NCI-H345 treated with DMSO at 0.1 percent for 48 hours (cell line): ENCODE measurements at regions not wholly inside any gene's neighbourhood (a gene's known extent, or its start where the extent isn't known, plus 50 kb on each side); places are given as distances from the start of the nearest gene placed in this dataset.
"Not testable (repeated sequence)": the region's sequence is repeated elsewhere in the genome, so short reads cannot be mapped to it uniquely, and the experiment has no call there.

ENCODE experiments used
- DNase-seq: peaks from one replicate; lab custom pipeline; 2025; ENCODE audit not compliant: unreplicated experiment; lab: John Stamatoyannopoulos, UW

DNA sequence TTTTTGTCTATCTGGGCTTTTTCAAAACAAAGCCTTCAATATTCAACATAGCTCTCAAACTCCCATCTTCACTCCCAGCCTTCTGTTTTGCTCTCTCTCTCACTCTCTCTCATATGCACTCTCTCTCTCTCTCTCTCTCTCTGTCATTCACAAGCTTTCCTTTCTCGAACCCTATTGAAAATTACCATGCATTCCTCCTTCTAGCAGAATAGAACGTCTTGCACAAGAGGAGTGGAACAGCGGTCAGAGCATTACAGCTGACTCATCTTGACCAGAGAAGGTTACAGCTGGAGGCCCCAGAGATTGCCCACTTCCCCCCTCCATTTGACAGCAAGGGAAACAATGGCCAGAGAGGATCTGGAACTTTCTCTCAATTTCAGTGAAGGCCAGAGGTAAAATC is 51.0 kb upstream of the LIFR start:
- DNase-seq = no peak

DNA sequence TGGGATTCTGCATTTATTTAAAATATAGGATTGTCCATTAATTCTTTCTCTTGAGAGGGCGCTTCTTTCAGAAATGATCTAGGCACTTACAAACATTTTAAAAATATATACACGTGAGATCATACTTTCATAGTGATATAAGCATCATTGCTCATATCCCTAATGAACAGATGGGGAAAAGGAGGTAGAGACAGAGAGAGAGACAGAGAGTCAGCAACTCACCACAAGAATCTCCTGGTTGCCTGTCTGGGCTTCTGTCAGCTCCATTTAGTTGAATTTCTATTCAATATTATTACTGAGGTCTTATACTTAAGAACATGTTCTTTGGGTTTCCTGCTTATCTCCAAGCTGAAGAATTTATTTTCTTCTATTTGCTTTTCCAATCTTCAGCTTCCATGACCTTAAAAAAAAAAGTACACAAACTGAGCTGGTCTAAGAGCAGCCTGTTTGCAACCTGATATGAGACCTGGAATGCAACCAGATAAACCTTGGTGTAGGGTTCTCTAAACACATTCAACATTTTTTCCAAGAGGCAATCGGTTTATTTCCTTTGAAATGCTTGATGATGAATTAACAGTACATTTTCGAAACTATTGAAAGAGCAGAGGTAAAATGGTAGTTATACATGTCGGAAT is 51.6 kb upstream of the LIFR start:
- no peak for DNase-seq

DNA sequence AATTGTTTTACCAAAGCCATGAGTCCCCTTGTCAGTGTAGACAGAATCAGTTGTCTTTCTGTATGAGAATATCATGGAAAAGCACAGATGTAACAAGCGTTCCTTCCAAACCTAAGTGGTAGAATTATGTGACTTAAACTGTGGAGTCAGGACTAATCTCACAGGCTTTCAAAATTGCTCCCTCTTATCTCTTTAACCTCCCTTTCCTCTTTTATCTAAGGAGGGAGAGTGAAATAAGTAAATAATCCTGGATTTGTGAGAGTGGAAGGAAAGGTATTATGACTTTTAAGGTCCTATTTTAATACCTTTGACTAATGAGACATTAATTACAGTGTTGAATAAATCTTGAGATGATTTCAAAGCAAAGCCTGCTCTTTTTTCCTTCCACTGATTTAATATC is 52.4 kb upstream of the LIFR start:
- no peak for DNase-seq

DNA sequence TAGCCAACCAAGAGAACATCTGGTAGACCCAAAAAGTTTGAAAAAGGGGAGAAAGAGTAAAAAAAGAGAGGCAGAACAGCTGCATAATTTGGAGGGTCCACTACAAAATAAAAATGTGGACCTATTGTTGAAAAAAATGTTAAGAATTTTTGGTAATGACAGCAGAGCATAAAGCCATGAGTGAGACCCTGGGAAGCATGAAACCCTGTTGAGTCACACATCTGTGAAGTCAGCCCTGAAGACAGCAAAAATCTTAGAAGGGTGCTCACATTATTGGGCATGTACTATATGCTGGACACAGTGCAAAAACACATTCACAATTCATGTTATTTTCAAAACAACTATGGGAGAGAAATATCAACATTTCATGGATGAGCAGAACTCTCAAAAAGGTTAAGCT is 56.4 kb upstream of the LIFR start:
- no peak for DNase-seq

DNA sequence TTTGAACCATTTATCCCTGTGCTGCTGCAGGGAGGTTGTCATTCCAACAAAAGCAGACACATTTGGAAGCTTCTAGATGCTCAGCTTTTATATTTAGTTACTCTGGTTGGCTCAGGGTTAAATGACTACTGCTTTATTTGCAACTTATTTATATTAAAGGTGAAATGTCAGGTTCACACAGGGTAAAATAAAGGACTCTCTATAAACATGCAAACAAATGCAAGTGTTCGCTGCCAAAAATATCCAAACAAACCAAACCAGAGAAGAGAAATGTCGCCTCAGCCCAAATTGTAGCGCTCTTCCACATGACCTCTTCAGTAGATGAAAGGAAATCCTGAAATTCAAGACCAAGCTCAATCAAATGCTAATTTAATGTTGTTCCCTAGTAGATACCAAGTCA is 57.0 kb upstream of the LIFR start:
- DNase-seq = no peak

DNA sequence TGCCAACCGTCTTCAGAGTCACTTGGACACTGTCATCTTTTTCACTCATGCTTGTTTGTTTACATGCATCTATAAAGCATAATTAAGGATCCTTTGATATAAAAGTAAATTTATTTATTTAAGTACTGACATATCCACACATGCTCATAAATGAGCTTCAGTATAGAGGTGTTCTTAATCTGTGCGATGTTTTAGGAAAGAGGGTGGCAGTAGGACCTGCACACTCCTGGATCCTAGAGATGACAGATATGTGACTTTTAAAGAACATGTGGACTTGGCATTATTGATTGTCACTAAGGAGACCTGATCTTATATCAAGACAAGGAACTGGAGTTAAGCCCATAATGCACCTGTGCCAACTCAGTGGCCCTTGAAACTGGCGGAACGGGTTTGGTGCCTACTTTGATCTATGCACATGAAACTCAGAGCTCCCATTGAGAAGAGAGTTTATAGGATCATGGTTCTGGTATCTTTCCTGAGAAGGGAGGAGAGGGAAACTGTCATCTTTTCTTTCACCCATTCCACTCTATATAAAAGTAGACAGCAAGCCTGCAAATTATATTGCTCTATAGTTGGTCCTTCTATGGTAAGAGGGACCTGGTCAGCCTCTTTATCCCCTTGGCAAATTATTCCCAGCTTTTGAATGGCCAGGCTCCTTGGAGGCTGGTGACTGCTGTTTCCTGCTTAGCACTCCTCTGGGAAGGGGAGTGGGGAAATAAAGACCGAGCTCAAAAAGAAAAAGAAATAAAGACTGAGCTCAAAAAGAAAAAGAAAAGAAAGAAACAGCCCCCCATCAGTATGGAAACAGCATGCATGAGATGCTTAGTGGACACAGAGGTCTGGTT is 57.8 kb upstream of the LIFR start:
- DNase-seq = no peak

DNA sequence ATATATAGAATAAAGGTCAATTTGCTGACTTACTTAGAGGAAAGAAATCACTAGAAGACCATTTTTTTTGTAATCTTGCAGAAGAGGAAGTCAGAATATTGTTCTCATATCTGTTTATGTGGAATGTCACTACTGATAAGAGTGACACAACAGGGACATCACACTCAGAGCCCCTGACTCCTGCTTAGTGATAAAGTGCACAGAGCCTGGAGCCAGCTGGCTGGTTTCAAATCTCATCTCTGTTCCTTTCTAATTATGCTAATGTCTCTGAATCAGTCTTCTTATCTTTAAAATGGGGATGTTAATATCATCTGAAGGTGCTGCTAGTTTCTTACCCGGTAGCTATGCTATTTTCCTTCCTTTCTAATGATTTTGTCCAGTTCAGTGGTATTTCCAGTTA is 58.6 kb upstream of the LIFR start:
- no peak for DNase-seq

DNA sequence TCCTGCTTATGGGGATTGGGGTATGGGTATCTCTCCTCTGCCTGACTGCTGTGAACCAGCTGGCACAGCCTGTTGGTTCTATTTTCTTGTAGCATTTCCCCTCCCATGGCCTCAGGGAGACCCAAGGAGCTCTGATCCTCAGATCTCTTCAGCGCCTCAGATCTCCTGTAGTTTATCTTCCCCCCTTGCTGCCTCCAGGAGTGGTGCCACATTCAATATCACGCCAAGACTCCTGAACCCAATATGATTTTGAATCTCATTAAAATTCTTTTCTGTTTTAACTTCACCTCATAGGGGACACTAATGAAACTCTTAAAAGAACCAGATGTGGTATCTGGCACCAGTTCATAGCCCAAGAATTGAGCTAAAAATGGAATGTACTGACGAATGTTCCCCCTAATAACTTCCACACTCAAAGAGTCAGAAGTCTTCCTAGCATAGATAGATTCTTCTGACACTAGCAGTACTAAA is 59.6 kb upstream of the LIFR start:
- no peak for DNase-seq

DNA sequence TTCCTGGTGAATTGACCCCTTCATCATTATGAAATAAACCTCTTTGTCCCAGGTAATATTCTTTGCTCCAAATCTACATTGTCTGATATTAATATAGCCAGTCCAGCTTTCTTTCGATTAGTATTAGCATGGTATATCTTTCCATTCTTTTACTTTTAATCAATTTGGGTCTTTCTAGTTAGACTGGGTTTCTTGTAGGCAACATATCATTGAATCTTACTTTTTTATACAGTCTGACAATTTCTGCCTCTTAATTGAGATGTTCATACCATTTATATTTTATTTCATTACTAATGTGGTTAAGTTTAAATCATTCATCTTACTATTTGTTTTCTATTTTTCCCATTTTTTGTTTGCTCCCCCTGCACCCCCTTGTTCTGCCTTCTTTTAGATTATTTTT is 61.7 kb upstream of the LIFR start:
- DNase-seq = no peak

DNA sequence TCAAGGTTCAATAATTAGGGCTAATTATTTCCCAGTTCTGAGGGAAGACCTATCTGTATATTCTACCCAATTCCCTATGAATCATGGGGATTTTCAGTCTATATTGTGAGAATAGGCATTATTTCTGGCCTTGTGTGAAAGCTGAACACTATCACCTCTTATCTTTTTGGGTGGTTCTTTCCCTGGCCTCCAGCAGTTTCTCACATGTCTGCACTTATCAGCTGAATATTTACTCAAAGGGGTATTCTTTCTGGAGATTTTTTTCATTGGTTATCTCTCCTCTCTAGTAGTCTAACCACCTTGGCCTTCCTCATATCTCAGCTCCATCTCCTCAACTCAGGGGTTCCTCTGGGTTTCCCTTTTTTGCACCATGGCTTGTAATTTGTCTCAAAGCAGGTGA is 64.9 kb upstream of the LIFR start:
- no peak for DNase-seq

DNA sequence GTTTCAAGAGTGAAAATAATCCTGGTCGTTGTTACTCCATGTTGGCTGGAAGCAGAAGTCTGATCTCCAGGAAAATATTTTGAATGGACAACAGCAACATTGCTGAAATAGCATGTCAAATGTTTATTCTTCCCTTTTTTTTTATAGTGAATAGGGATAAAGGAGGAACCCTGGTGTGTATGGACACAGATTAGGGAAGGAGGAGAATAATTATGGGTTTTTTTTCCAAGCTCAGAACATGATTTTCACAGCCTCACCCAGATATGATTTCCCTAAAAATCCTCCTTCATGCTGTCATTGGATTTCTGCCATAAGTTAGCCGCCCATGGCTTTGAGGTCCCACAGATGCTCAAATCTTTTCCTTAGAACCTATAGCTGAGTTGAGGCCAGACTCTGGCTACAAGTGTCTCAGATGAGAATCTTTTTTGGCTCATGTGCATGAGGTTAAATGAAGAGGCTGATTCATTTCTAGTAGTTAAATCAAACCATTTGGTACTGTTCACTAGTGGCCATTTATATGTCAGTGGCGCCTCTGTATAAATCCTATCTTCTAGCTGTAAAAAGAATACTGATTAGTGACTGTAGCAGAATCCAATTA is 65.5 kb upstream of the LIFR start:
- no peak for DNase-seq

DNA sequence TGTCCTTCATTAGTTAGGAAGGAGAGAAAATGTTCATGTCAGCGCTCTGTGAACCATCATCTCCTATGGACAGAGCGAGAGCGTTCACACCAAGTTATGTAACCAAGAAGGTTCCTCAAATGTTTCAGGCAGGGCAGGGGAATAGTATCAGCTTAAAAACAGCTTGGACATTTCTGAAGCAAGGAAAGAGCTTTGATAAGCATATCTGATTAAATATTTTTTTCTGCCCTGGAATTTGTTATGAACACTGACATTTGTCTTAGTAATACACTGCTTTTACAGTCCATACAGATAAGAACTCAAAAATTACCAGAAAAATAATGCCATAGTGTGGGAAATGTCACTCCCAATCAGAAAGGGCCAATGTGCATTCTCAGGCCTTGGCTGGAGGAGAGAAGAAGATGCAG is 66.3 kb upstream of the LIFR start:
- DNase-seq = no peak

DNA sequence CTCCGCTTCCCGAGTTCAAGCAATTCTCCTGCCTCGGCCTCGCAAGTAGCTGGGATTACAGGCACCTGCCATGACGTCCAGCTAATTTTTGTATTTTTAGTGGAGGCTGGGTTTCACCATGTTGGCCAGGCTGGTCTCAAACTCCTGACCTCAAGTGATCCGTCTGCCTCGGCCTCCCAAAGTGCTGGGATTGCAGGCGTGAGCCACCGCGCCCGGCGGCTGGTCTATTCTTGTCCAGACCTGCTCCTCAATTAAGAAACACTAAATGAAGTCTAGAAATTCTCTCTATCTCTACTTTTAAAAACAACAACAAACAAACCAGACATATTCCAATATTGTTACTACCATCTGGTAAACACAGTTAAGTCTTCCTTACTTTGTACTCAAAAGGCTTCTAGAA is 68.1 kb upstream of the LIFR start:
- DNase-seq = not testable (repeated sequence)

DNA sequence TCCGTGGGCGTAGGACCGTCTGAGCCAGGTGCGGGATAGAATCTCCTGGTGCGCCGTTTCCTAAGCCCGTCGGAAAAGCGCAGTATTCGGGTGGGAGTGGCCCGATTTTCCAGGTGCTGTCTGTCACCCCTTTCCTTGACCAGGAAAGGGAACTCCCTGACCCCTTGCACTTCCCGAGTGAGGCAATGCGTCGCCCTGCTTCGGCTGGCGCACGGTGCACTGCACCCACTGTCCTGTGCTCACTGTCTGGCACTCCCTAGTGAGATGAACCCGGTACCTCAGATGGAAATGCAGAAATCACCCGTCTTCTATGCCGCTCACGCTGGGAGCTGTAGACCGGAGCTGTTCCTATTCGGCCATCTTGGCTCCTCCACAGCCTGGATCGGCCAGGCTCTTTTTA is 74.9 kb upstream of the LIFR start:
- not testable (repeated sequence) for DNase-seq

DNA sequence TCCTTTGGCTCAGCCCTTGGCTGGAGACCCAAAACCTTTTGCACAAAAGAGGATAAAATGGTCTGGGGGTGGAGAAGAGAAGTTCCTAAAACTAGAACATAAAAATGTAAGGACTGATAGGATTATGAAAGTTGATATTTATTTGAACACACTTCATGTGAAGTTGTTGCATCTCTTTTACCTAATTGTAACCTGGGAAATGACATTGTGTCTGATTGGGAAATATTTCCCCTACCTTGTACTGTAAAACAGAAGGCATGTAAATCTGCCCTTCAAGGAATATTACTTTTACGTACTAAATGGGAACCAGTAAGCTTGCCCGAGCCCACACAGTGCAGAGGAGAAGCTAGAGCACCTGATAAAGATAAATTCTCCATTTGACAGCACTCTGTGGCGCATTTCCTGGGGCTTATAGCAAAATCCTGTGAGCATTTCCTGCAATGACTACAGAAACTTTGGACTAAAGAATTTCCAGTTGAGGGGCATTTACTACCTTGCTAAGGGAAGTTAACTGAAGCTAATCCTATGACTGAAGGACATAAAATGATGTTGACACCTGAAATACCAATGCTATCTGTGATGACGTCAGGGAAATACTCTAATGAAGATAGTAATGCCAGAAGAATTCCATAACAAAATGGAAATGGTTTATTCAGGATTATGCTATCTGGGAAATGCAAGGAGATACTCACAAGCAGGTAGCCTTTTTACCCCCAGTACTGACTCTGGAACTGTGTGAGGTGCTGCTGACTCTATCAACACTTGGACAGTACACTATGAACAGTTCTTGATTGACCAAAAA is 78.3 kb upstream of the LIFR start:
- no peak for DNase-seq

DNA sequence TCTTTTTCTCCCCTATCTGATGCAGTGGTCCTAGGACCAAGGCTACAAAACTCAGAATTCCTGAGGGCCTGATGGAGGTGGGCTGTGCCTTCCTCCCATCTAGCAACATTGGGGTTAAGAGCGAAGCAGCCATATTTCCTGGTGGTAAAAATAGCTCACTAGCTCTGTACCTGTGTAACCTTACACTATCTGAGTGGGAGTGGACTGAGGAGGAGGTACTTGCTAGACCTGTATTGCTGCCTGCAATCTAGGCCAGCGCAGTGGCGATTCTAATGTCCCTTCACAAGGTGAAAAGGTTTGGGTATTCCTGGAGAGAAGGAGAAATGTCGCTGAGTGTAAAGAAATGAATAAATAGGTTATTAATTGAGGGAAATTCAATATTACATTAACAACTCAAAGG is 80.2 kb upstream of the LIFR start:
- no peak for DNase-seq

DNA sequence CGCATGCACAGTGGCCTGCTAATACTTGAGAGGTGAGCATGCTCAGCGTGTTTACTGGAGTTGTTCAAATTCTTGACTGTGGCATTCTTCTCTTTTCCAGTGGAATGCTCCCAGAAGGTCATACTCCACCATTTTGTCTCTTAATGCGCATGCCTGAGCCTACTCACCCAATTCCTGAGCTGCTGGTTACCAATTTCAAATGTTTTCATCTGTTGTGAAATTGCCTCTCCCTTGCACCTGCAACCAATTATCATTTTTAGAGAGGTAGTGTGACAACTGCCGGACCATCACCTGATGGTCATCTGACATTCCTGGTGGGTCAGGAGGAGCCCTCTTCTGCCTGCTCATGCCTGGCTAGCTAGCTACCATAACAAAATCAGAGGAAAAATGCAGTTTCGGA is 82.2 kb upstream of the LIFR start:
- no peak for DNase-seq

DNA sequence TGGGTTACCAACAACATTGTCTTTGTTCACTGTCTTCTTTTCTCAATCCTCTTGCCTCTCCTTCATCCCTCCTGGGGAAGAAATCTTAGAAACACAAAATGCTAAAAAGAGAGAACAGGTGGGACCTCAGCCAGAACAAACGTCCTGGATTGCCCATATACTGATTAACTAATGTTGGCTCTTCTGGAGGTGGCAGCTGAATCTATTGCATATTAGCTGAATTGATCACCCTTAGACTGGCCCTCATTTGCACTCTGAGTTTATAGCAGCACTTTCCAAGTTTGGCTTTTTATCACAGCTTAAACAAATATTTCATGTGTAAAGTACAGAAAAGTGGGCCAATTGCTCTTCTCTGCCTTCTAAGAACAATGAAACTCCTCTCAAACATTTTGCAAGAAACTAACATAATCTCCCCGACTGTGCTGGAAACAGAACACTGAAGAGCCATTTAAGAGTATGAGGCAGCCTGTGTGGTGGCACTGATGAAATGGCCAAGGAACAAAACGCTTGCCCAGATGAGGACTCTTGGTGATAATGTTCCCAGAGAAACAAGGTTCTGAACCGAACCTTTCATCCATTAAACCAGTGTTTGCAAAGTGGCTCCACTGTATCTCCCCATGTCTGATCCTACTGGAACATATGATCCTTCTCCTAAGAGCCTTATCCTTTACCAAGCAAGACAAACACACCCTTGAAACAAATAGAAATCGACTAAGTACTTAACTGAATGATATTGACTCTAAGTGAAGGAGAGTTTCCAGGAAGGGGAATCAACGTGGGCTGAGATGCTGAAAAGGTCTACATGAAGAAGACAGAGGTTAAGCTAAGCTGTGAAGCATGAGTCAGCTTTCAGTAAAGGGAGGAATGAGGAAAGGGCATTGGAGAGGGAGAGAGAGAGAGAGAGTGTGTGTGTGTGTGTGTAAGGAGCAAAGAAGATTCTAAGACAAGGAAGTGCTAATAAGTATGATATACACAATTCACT is 83.2 kb upstream of the LIFR start:
- no peak for DNase-seq

DNA sequence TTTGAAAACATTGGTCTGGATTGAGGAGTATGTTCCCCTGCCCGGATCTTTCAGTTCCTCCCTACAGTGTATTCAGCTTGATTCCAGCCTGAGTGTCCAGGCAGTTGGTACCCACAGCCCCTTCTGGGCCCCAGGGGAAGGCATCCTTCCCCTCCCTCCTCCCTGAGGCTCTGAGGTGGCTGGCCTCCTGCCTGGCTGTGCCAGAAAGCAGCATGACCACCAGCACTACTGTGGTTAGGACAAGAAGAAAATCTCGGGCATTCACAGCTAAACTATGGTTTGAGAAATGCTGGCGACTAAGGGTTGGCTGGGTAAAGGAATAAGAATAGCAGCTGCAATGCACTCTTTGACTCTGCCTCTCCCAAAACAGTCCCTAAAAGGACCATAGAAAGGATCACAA is 84.6 kb upstream of the LIFR start:
- DNase-seq = no peak

DNA sequence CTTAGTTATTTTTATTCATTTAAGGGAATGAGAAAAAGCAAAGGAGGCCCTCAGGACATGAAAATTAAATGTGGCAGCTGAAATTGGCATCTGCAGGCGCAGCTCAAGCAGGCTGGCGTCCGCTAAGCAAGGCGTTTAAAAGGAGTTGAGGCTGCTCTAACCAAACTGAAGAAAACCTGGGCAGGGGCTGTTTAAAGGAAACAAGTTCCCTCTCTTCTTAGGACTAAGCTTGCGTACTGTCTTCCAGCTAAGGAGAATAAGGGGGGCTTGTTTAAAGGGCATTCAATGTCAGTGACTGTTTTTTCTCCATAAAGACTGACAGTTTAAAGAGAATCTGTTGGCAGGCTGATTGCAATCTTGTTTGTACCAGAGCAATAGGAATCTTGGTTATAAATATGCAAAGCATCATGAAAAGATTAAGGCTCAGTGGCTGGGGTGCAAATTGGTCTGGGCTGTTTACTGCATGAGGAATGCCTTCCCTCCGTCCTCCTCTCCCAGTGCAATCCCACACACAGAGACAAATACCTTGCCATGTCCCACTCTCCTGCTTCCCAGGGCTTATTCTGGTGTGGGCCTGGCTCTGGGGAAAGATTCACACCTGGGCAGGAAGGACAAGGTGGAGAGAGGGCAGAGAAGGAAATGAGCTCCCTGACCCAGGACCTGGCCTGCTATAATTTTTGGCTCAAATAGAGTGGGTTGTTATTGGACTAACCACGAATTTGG is 85.9 kb upstream of the LIFR start:
- no peak for DNase-seq
